Suprapubic skin (tissue), 4 donors: ENCODE measurements at regions not wholly inside any gene's neighbourhood (a gene's known extent, or its start where the extent isn't known, plus 50 kb on each side); places are given as distances from the start of the nearest gene placed in this dataset.
A peak's percentile ranks its signal among the peaks of the same experiment; 100 is the strongest.

Source experiments
- DNase-seq, 2 donors: peaks; one replicate each; pipeline ENCODE4 v3.0.0-alpha.2; 2019; ENCODE audit warnings: low spot score in 2 of 2
- H3K27ac ChIP-seq: fragments of 200-600 bp; sonication (generic); one replicate; pipeline ENCODE4 v1.5.1; 2019
- H3K27me3 ChIP-seq: fragments of 200-600 bp; sonication (generic); one replicate; pipeline ENCODE4 v1.5.1; 2019
- H3K36me3 ChIP-seq: fragments of 200-600 bp; sonication (generic); one replicate; pipeline ENCODE4 v1.5.1; 2019
- H3K4me1 ChIP-seq: fragments of 200-600 bp; sonication (generic); one replicate; pipeline ENCODE4 v1.5.1; 2019
- H3K4me3 ChIP-seq: fragments of 200-600 bp; sonication (generic); one replicate; pipeline ENCODE4 v1.5.1; 2019; ENCODE audit warnings: mild to moderate bottlenecking
- H3K9me3 ChIP-seq: fragments of 200-600 bp; sonication (generic); one replicate; pipeline ENCODE4 v1.5.1; 2019
- CTCF ChIP-seq, 2 donors: fragments of 200-600 bp in 1 of 2; fragments of 450-650 bp in 1 of 2; sonication (generic) in 1 of 2; IDR thresholded peaks; one replicate each; pipeline ENCODE4 v1.5.1; 2016 to 2019; ENCODE audit warnings: antibody characterized with exemption in 2 of 2, mild to moderate bottlenecking in 1 of 2, moderate library complexity in 1 of 2
- EP300 ChIP-seq: sonication (generic); formaldehyde crosslinking; IDR thresholded peaks from one replicate; pipeline ENCODE4 v1.6.1; 2017; ENCODE audit warnings: antibody characterized with exemption
- POLR2A ChIP-seq, 2 donors: fragments of 450-650 bp; IDR thresholded peaks; one replicate each; pipeline ENCODE4 v1.6.1; 2017; ENCODE audit warnings: antibody characterized with exemption in 2 of 2, mild to moderate bottlenecking in 2 of 2, moderate library complexity in 2 of 2
- POLR2AphosphoS5 ChIP-seq, 3 donors: sonication (generic); formaldehyde crosslinking; IDR thresholded peaks; one replicate each; pipeline ENCODE4 v1.6.1; 2017; ENCODE audit warnings: antibody characterized with exemption in 3 of 3
- WGBS: methylation state at CpG from one replicate; pipeline ENCODE4 v1.1.5; 2018; 5-methylcytosine and 5-hydroxymethylcytosine counted together

GRCh38 chr3:40779039-40779438 lies 254.3 kb downstream of the ZNF621 start:
- Histone ChIP-seq H3K4me1 (peaks cover 26% of the 10 kb centered on the region), H3K27ac (no peak overlapping the region), H3K4me3 (no peak overlapping the region), H3K27me3 (no peaks in the 10 kb centered on the region), H3K36me3 (no peaks in the 10 kb centered on the region), H3K9me3 (no peaks in the 10 kb centered on the region)
- TF ChIP-seq EP300 (no peak), POLR2AphosphoS5 (IDR thresholded peaks at IDR 0.05) (no peak)
- 97% methylated on average over 6 of the region's 6 CpGs for WGBS
- DNase-seq, result no peak

GRCh38 chr3:40780291-40780924 lies 255.6 kb downstream of the ZNF621 start:
- H3K36me3 ChIP-seq, result no peaks in the 10 kb centered on the region
- WGBS, result 10% methylated on average over 19 of the region's 19 CpGs
- H3K27me3 ChIP-seq, result no peaks in the 10 kb centered on the region
- H3K27ac ChIP-seq, result peak overlapping the region; percentile 83
- peaks cover 26% of the 10 kb centered on the region for H3K4me1 ChIP-seq
- DNase-seq, result peak; percentile 87 to 90
- peak overlapping the region; percentile 25 for H3K4me3 ChIP-seq
- no peaks in the 10 kb centered on the region for H3K9me3 ChIP-seq
- no peak for TF ChIP-seq EP300
- peak in 1 of 2 donors; percentile 24 for TF ChIP-seq CTCF (IDR thresholded peaks at IDR 0.05)

- H3K4me3 ChIP-seq, result peak overlapping the region; percentile 25
- no peaks in the 10 kb centered on the region for H3K36me3 ChIP-seq
- no peaks in the 10 kb centered on the region for H3K9me3 ChIP-seq
- 14% methylated on average over 10 of the region's 12 CpGs for WGBS
- peak in 1 of 2 donors; percentile 67 for DNase-seq
- no peaks in the 10 kb centered on the region for H3K27me3 ChIP-seq
- H3K27ac ChIP-seq, result peak overlapping the region; percentile 83
- H3K4me1 ChIP-seq, result peaks cover 26% of the 10 kb centered on the region
- TF ChIP-seq EP300 (no peak), POLR2A (IDR thresholded peaks at IDR 0.05) (no peak), CTCF (IDR thresholded peaks at IDR 0.05) (no peak), POLR2AphosphoS5 (IDR thresholded peaks at IDR 0.05) (no peak)
These were observed 256.2 kb downstream of the ZNF621 start for GRCh38 chr3:40780925-40781406.

GRCh38 chr3:40782111-40782721 lies 257.5 kb downstream of the ZNF621 start:
- Histone ChIP-seq H3K36me3 (no peaks in the 10 kb centered on the region), H3K27me3 (no peaks in the 10 kb centered on the region), H3K4me1 (peaks cover 26% of the 10 kb centered on the region), H3K9me3 (no peaks in the 10 kb centered on the region), H3K4me3 (no peak overlapping the region), H3K27ac (no peak overlapping the region)
- TF ChIP-seq POLR2AphosphoS5 (IDR thresholded peaks at IDR 0.05), result no peak
- TF ChIP-seq CTCF (IDR thresholded peaks at IDR 0.05), result no peak
- TF ChIP-seq POLR2A (IDR thresholded peaks at IDR 0.05), result no peak
- TF ChIP-seq EP300, result no peak
- DNase-seq, result no peak
- 83% methylated on average over 3 of the region's 3 CpGs for WGBS

DNA sequence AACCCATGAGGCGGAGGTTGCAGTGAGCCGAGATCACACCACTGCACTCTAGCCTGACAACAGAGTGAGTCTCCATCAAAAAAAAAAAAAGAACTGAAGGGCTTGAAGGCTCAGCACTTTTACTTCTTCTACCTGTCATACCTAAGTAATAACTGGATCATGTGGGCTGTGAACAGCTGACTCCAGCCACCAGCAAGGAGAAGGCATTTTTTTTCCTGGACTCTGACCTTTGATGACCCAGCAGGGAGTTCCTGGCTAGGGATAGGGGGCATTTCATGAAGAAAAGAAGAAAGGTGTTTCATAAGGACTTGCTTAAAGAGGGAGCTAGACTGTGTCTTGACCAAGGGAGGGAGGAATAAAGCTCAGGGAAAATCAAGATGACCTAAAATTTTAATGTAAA lies 266.0 kb downstream of the ZNF621 start:
- no peak for DNase-seq
- H3K9me3 ChIP-seq, result no peaks in the 10 kb centered on the region
- H3K4me1 ChIP-seq, result no peaks in the 10 kb centered on the region
- TF ChIP-seq POLR2AphosphoS5 (IDR thresholded peaks at IDR 0.05) (no peak), CTCF (IDR thresholded peaks at IDR 0.05) (no peak)
- no peaks in the 10 kb centered on the region for H3K27me3 ChIP-seq
- 83% methylated on average over 2 of the region's 2 CpGs for WGBS
- no peak overlapping the region for H3K27ac ChIP-seq
- no peaks in the 10 kb centered on the region for H3K36me3 ChIP-seq
- H3K4me3 ChIP-seq, result no peak overlapping the region
